ENCODE measurements at regions not wholly inside any gene's neighbourhood (a gene's known extent, or its start where the extent isn't known, plus 50 kb on each side); places are given as distances from the start of the nearest gene placed in this dataset.
"Not testable (repeated sequence)": the region's sequence is repeated elsewhere in the genome, so short reads cannot be mapped to it uniquely, and the experiment has no call there.

- no peak for DNase-seq (ENCODE audit: low read depth in 2 of 2)
These were observed 385.8 kb upstream of the KLF6 start for GRCh38 chr10:4170633-4171314.

- no peak for DNase-seq (ENCODE audit: low read depth in 2 of 2)
These were observed 385.2 kb upstream of the KLF6 start for GRCh38 chr10:4170181-4170580.

GRCh38 chr10:4169448-4169847, 384.4 kb upstream of the KLF6 start:
- DNase-seq (ENCODE audit: low read depth in 2 of 2) = no peak

- DNase-seq (ENCODE audit: low read depth in 2 of 2) = no peak
These were observed 382.2 kb upstream of the KLF6 start for GRCh38 chr10:4167216-4167615.

- no peak for DNase-seq (ENCODE audit: low read depth in 2 of 2)
These were observed 377.7 kb upstream of the KLF6 start for GRCh38 chr10:4162571-4163286.

GRCh38 chr10:4159173-4159572, 374.2 kb upstream of the KLF6 start:
- DNase-seq (ENCODE audit: low read depth in 2 of 2) = no peak

- DNase-seq (ENCODE audit: low read depth in 2 of 2) = no peak
These were observed 369.2 kb upstream of the KLF6 start for GRCh38 chr10:4154191-4154715.

- no peak for DNase-seq (ENCODE audit: low read depth in 2 of 2)
These were observed 366.5 kb upstream of the KLF6 start for GRCh38 chr10:4151466-4151865.

- DNase-seq (ENCODE audit: low read depth in 2 of 2) = no peak
These were observed 365.7 kb upstream of the KLF6 start for GRCh38 chr10:4150676-4151075.

- not testable (repeated sequence) for DNase-seq (ENCODE audit: low read depth in 2 of 2)
These were observed 364.5 kb upstream of the KLF6 start for GRCh38 chr10:4149460-4149859.

- no peak for DNase-seq (ENCODE audit: low read depth in 2 of 2)
These were observed 362.2 kb upstream of the KLF6 start for GRCh38 chr10:4147245-4147644.

- peak in 1 of 2 donors; percentile 7 for DNase-seq (ENCODE audit: low read depth in 2 of 2)
These were observed 359.8 kb upstream of the KLF6 start for GRCh38 chr10:4144817-4145216.

- DNase-seq (ENCODE audit: low read depth in 2 of 2) = peak in 1 of 2 donors; percentile 46
These were observed 356.5 kb upstream of the KLF6 start for GRCh38 chr10:4141471-4141870.

- no peak for DNase-seq (ENCODE audit: low read depth in 2 of 2)
These were observed 353.2 kb upstream of the KLF6 start for GRCh38 chr10:4138146-4138721.

- no peak for DNase-seq (ENCODE audit: low read depth in 2 of 2)
These were observed 352.3 kb upstream of the KLF6 start for GRCh38 chr10:4137299-4137698.

GRCh38 chr10:4136121-4136520, 351.1 kb upstream of the KLF6 start:
- no peak for DNase-seq (ENCODE audit: low read depth in 2 of 2)

GRCh38 chr10:4132216-4132556, 347.2 kb upstream of the KLF6 start:
- DNase-seq (ENCODE audit: low read depth in 2 of 2) = no peak

GRCh38 chr10:4131407-4132215, 346.6 kb upstream of the KLF6 start:
- peak; percentile 83 to 90 for DNase-seq (ENCODE audit: low read depth in 2 of 2)

- peak; percentile 40 to 70 for DNase-seq (ENCODE audit: low read depth in 2 of 2)
These were observed 345.7 kb upstream of the KLF6 start for GRCh38 chr10:4130685-4131084.

GRCh38 chr10:4129866-4130477, 345.0 kb upstream of the KLF6 start:
- peak in 1 of 2 donors; percentile 66 for DNase-seq (ENCODE audit: low read depth in 2 of 2)

- DNase-seq (ENCODE audit: low read depth in 2 of 2) = peak; percentile 48 to 92
These were observed 342.7 kb upstream of the KLF6 start for GRCh38 chr10:4127518-4128315.

All from dermis microvascular lymphatic vessel endothelial cell (primary cell).